ENCODE measurements at regions not wholly inside any gene's neighbourhood (a gene's known extent, or its start where the extent isn't known, plus 50 kb on each side); places are given as distances from the start of the nearest gene placed in this dataset.
A peak's percentile ranks its signal among the peaks of the same experiment; 100 is the strongest.

DNA sequence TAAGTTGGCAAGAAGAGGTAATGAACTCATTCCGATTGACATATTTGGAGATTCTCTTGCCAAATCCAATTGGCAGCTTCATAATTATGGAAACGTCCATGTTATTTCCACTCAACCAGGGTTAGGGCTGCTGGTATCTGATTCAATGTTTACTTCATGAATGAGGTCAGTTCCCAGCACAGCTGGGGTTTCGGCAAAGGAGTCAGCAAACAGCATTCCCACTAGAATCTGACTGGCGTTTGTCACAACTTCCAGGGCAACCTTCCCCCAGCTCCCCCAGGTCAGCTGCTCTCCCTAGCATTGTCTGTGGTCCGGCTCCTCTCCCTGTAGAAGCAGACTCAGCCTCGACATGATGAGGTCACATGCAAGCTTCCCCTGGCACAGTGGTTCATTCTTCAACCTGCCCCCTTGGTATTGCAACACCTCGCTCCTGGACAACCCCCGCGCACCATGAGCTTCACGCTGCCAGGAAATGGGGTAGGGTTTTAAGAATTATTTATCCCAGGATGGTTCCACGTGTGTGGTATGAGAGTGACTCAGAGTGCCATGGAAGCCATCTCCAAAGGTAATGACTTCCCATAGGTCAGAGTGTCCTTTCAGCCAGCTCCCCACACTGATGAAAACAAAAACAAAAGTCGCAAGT lies 100.7 kb upstream of the SLC25A33 start (continued):
- TF ChIP-seq TOPORS (CRISPR knock-in tag; IDR thresholded peaks at IDR 0.05) (0 out of 2 replicates have a peak, but pooled peaks have one; percentile 29), HIVEP1 (CRISPR knock-in tag; IDR thresholded peaks at IDR 0.05) (peak; percentile 49; the same call in 1 of the 2 replicates), SKI (IDR thresholded peaks at IDR 0.05; ENCODE audit: partially characterized antibody) (no peak), RBM22 (optimal IDR thresholded peaks at IDR 0.05; ENCODE audit: low read length) (no peak), HNRNPK (IDR thresholded peaks at IDR 0.05; ENCODE audit: low read depth, low read length, poor library complexity, severe bottlenecking) (no peak), GATAD1 (CRISPR knock-in tag; IDR thresholded peaks at IDR 0.05) (peak; percentile 42; the same call in 1 of the 2 replicates), ZNF292 (CRISPR knock-in tag; IDR thresholded peaks at IDR 0.05; ENCODE audit: borderline replicate concordance, low read depth) (peak; percentile 67; the same call in 1 of the 2 replicates), ZNF274 (CRISPR knock-in tag; IDR thresholded peaks at IDR 0.05) (no peak), DPF2 (CRISPR knock-in tag; IDR thresholded peaks at IDR 0.05; ENCODE audit: borderline replicate concordance, low read depth) (0 out of 2 replicates have a peak, but pooled peaks have one; percentile 48), ZNF281 (CRISPR knock-in tag; IDR thresholded peaks at IDR 0.05; ENCODE audit: borderline replicate concordance) (peak; percentile 72; the same call in 1 of the 2 replicates), FOXK1 (CRISPR knock-in tag; IDR thresholded peaks at IDR 0.05; ENCODE audit: borderline replicate concordance, low read depth) (peak; percentile 79), NONO (IDR thresholded peaks at IDR 0.05) (no peak), NONO (CRISPR knock-in tag; conservative IDR thresholded peaks at IDR 0.05) (0 out of 2 replicates have a peak, but pooled peaks have one; percentile 65), HNRNPH1 (optimal IDR thresholded peaks at IDR 0.05; ENCODE audit: low read depth, low read length) (no peak), ZNF484 (CRISPR knock-in tag; IDR thresholded peaks at IDR 0.05; ENCODE audit: borderline replicate concordance, low read depth) (no peak), POLR2AphosphoS5 (IDR thresholded peaks at IDR 0.05; ENCODE audit: low read depth, low read length) (peak; percentile 36; the same call in 1 of the 2 replicates), NFIB (CRISPR knock-in tag; IDR thresholded peaks at IDR 0.05; ENCODE audit: borderline replicate concordance) (no peak)
- TF ChIP-seq, protein P1, sequence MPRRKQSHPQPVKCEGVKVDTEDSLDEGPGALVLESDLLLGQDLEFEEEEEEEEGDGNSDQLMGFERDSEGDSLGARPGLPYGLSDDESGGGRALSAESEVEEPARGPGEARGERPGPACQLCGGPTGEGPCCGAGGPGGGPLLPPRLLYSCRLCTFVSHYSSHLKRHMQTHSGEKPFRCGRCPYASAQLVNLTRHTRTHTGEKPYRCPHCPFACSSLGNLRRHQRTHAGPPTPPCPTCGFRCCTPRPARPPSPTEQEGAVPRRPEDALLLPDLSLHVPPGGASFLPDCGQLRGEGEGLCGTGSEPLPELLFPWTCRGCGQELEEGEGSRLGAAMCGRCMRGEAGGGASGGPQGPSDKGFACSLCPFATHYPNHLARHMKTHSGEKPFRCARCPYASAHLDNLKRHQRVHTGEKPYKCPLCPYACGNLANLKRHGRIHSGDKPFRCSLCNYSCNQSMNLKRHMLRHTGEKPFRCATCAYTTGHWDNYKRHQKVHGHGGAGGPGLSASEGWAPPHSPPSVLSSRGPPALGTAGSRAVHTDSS (CRISPR knock-in tag; conservative IDR thresholded peaks at IDR 0.05): no peak
- TF ChIP-seq, protein P2, sequence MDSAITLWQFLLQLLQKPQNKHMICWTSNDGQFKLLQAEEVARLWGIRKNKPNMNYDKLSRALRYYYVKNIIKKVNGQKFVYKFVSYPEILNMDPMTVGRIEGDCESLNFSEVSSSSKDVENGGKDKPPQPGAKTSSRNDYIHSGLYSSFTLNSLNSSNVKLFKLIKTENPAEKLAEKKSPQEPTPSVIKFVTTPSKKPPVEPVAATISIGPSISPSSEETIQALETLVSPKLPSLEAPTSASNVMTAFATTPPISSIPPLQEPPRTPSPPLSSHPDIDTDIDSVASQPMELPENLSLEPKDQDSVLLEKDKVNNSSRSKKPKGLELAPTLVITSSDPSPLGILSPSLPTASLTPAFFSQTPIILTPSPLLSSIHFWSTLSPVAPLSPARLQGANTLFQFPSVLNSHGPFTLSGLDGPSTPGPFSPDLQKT (CRISPR knock-in tag; IDR thresholded peaks at IDR 0.05; ENCODE audit: borderline replicate concordance): no peak
- TF ChIP-seq, protein P3, sequence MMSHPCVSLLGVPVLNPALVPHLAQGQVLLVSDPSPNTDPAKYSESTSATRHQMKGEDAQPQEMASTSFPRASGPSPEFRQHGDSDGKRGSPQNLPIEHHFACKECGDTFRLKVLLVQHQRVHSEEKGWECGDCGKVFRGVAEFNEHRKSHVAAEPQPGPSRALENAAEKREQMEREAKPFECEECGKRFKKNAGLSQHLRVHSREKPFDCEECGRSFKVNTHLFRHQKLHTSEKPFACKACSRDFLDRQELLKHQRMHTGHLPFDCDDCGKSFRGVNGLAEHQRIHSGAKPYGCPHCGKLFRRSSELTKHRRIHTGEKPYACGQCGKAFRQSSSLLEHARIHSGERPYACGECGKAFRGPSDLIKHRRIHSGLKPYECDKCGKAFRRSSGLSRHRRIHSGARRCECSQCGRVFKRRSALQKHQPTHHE (CRISPR knock-in tag; IDR thresholded peaks at IDR 0.05; ENCODE audit: borderline replicate concordance): no peak
